ENCODE measurements at regions not wholly inside any gene's neighbourhood (a gene's known extent, or its start where the extent isn't known, plus 50 kb on each side); places are given as distances from the start of the nearest gene placed in this dataset.

GRCh38 chr7:142438235-142438922 is 180.5 kb upstream of the PRSS58 start:
- TF ChIP-seq CTCF (IDR thresholded peaks at IDR 0.05) = peak in 2 of 3 donors; percentile 36
- TF ChIP-seq POLR2AphosphoS5 (IDR thresholded peaks at IDR 0.05) = no peak
- no peak for TF ChIP-seq POLR2A (IDR thresholded peaks at IDR 0.05)

All from breast epithelium (tissue), 3 donors.